GM19240 (cell line): ENCODE measurements at regions not wholly inside any gene's neighbourhood (a gene's known extent, or its start where the extent isn't known, plus 50 kb on each side); places are given as distances from the start of the nearest gene placed in this dataset.
"Not testable (repeated sequence)": the region's sequence is repeated elsewhere in the genome, so short reads cannot be mapped to it uniquely, and the experiment has no call there.

Experiments
- DNase-seq: peaks from one replicate; pipeline ENCODE4 v3.0.0; 2011; ENCODE audit warnings: low spot score; ENCODE audit not compliant: insufficient read length

GRCh38 chr16:5349101-5349500, 251.5 kb upstream of the EEF2KMT start:
- DNase-seq: no peak

DNA sequence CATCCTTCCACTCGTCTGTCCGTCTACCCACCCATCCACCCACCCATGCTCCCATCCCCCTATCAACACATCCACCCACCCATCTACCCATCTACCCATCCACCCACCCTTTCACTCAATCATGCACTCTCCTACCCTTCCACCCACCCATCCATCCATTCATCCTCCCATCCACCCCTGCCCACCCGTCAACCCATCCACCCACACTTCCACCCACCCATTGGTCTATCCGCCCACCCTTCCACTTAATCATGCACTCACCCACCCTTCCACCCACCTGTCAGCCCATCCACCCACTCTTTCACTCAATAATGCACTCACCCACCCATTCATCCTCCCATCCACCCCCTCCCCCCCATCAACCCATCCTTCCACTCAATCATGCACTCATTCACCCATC, 250.0 kb upstream of the EEF2KMT start:
- no peak for DNase-seq

DNA sequence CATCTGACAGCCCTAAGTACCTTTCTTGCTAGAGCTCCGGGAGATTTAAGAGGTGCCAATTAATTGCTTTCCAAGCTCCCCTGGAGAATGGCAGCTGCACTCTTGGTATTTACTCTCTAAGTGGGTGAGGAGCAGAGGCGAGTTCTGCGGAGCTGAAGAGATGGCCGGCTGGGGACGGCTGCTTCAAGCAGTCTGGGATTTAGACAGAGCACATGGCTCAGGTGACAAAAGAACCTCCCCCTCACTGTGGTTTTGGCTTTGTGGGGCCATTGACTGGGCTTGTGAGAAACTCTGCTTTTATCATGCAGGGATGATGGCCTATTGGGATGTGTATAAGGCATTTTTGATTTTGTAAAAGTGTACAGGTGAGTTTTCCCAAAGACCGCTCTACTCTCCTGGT, 239.3 kb upstream of the EEF2KMT start:
- no peak for DNase-seq

GRCh38 chr16:5333991-5334390, 236.4 kb upstream of the EEF2KMT start:
- no peak for DNase-seq

GRCh38 chr16:5333126-5333525, 235.5 kb upstream of the EEF2KMT start:
- no peak for DNase-seq

- DNase-seq: no peak
Observed at GRCh38 chr16:5330058-5330457, 232.5 kb upstream of the EEF2KMT start.

DNA sequence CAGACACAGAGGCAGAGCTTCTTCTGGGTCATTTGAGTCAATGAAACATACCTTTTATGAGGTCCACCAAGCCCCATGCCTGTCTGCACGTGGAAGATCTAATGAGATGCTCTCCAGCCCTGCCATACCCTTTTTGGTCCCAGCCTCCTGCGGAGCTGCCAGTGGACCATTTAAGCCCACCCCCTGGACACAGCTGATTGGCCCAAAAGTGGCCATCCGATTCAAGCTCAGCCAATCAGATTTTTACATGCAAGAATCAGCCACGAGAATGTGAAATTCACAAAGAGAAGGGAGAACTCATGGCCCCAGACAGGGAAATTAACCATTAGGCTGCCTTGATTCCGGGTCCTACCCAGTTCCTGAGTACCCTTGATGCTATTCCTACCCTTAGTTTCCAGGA, 231.0 kb upstream of the EEF2KMT start:
- DNase-seq: no peak

DNA sequence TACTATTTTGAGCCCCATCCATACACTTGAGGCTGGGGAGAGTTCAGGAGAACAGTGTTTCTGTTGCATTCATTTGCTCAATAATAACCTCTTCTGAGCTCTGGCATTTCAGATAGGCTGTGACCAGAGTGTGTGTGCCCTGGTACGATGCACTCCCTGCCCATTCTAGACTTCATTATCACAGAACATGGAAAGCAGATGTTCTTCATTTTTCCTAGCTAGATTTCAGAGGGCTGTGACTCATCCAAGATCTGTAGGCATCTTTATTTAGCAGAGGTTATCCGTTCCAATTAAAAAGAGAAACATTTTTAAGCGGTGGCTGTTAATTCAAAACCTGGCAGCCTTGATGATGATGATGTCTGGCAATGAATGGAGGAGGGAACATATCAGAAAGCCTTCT, 228.8 kb upstream of the EEF2KMT start:
- no peak for DNase-seq

DNA sequence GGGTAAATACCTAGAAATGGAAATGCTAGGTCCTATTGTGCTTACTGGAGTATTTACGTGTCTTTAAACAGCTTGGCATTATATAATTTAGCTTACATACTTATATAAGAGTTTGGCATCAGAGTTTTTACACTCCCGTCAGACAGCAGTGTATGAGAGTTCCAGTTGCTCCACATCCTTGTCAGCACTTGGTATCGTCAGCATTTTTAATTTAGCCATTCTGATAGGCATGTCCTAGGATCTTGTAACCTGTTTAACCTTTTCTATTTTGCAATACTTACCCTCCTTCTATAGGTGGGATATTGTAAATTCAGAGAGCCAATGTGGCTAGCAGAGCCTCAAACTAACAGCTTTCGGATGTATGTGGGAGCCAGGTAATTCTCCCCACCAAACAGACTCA, 228.3 kb upstream of the EEF2KMT start:
- DNase-seq: no peak

GRCh38 chr16:5323284-5324141, 225.9 kb upstream of the EEF2KMT start:
- DNase-seq: no peak

- no peak for DNase-seq
Observed at GRCh38 chr16:5321930-5322329, 224.3 kb upstream of the EEF2KMT start.

- no peak for DNase-seq
Observed at GRCh38 chr16:5319799-5320198, 222.2 kb upstream of the EEF2KMT start.

GRCh38 chr16:5315914-5316313, 218.3 kb upstream of the EEF2KMT start:
- DNase-seq: no peak

DNA sequence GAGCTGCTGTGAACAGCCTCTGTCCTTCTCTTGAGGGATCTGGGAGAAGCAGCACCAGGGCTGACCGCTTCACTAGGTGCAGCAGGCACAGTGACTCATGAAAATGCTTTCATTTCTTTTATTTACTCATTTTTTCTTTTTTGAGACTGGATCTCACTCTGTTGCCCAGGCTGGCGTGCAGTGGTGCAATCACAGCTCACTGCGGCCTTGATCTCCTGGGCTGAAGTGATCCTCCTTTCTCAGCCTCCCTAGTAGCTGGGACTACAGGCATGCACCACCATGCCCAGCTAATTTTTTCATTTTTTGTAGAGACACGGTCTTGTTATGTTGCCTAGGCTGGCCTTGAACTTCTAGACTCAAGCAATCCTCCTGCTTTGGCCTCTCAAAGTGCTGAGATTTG, 216.8 kb upstream of the EEF2KMT start:
- DNase-seq: no peak

DNA sequence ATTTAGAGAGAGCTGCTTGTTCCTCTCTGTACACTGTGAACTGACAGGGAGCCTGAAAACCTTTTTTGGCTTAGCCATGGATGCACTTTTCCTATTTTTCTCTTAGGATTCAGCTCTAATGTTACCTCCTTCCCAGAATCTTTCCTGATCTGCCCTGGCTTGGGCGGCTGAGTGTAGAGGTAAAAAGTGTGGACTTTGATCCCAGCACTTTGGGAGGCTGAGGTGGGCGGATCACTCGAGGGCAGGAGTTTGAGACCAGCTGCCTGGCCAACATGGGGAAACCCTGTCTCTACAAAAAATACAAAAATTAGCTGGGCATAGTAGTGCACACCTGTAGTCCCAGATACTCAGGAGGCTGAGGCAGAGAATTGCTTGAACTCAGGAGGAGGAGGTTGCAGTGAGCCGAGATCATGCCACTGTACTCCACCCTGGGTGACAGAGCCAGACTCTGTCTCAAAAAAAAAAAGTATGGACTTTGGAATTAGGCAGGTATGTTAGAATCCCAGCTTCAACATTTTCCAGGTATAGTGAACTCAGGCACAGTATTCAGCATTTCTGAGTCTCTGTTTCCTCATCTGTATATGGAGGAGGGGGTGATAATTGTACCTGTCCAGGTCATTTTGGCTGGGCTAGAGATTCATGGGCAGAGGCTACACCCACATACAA, 212.5 kb upstream of the EEF2KMT start:
- DNase-seq: no peak

GRCh38 chr16:5305023-5305422, 207.4 kb upstream of the EEF2KMT start:
- DNase-seq: no peak

- no peak for DNase-seq
Observed at GRCh38 chr16:5302372-5303114, 204.9 kb upstream of the EEF2KMT start.

DNA sequence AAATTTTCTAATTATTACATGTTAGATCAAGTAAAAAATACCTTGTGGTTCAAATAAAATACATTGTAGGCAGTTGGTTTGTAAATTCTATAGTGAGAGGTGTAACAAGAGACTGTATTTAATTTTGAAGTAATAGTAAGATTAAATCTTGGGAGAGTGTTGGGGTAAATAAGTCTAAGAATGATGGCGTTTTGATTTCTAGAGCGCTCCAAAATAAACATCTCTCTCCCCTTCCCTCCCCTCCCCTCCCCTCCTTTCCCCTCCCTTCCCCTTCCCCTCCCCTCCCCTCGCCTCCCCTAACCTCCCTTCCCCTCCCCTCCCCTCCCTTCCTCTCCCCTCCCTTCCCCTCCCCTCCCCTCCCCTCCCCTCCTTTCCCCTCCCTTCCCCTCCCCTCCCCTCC, 200.6 kb upstream of the EEF2KMT start:
- DNase-seq: no peak

DNA sequence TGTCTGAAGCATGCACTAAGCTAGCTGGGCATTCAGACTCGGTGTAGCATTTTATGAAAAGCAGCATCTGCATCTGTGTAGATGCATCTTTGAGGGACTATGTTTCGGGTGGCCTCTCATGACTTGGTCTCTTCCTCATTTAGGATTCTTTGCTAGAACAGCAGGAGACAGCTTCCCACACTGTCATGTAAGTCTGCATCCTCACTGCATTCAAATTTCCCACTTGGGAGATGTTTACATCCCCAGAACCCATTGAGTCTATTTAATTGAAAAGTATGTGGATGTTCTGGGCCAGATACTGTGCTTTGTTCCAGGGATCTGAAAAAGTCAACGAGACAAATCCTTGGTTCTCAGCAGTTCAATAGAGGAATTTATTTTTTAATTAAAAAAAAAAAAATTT, 198.6 kb upstream of the EEF2KMT start:
- DNase-seq: no peak

DNA sequence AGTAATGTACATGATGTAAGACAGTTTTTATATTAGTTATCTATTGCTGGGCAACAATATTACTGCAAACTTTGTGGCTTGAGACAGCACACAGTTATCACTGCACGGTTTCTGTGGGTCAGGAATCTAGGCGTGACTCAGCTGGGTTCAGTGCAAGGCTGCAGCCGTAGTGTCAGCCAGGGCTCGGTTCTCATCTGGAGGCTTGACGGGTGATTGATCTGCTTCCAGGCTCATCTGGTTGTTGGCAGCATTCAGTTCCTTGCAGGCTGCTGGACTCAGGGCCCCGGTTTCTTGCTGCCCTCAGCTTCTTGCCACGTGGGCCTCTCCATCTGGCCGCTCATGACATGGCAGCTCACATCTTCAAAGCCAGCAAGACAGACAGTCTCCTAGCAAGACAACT, 197.7 kb upstream of the EEF2KMT start:
- DNase-seq: not testable (repeated sequence)

DNA sequence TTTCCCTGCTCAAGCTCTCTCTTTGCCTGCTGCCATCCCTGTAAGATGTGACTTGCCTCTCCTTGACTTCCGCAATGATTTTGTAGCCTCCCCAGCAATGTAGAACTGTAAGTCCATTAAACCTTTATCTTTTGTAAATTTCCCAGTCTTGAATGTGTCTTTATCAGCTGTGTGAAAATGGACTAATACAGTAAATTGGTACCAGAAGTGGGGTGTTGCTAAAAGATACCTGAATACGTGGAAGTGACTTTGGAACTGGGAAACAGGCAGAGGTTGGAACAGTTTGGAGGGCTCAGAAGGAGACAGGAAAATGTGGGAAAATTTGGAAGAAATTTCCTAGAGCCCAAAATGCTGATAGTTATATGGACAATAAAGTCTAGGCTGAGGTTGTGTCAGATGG, 184.6 kb upstream of the EEF2KMT start:
- not testable (repeated sequence) for DNase-seq

DNA sequence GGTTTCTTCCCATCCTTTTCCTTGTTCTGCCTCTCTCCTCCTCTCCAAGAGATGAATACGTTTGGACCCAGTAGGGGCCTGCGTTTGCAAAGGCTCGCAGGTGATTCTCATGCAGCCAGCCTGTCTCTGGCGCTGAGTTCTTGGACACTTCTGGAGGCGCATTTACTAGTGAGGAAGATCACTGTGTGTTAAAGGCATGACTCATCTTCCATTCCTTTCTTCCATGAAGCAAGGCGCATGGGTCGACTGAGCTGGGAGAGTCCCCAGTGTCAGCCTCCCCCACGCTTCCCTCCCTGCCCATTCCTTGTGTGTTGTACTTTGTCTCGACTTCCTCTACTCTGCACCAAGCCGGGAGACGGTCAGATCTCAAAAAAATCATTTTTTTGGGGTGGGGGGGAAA, 159.9 kb upstream of the EEF2KMT start:
- DNase-seq: no peak
